ENCODE measurements at regions not wholly inside any gene's neighbourhood (a gene's known extent, or its start where the extent isn't known, plus 50 kb on each side); places are given as distances from the start of the nearest gene placed in this dataset.

GRCh38 chr12:102568276-102568675, 87.9 kb upstream of the IGF1 start:
- TF ChIP-seq POLR2AphosphoS5 (IDR thresholded peaks at IDR 0.05) (no peak), CTCF (IDR thresholded peaks at IDR 0.05 in 8 of 11, conservative IDR thresholded peaks at IDR 0.05 in 3 of 11) (no peak), POLR2A (IDR thresholded peaks at IDR 0.05) (no peak)
